HG03378 (cell line): ENCODE measurements at regions not wholly inside any gene's neighbourhood (a gene's known extent, or its start where the extent isn't known, plus 50 kb on each side); places are given as distances from the start of the nearest gene placed in this dataset.
A peak's percentile ranks its signal among the peaks of the same experiment; 100 is the strongest.
"Not testable (repeated sequence)": the region's sequence is repeated elsewhere in the genome, so short reads cannot be mapped to it uniquely, and the experiment has no call there.

Source experiments
- ATAC-seq: cut with Tn5 transposase; IDR thresholded peaks from one replicate; pipeline ENCODE4 v1.9.1; 2021; ENCODE audit warnings: mild to moderate bottlenecking, moderate library complexity; ENCODE audit not compliant: unreplicated experiment

DNA sequence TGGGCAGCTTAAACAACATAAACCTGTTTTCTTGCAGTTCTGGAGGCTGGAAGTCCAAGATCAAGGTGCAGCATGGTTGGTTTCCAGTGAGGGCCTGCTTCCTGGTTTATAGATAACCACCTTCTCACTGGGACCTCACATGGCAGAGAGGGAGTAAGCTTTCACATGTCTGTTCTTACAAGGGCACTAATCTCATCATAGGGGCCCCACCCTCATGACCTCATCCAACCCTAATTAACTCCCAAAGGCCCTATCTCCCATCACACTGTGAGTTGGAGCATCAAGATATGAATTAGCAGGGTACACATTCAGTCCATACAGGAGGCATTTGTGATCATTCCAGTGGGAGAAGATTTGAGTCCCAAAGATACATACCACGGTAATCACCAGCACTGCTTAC lies 50.5 kb upstream of the GRIN2A start:
- no peak for ATAC-seq

DNA sequence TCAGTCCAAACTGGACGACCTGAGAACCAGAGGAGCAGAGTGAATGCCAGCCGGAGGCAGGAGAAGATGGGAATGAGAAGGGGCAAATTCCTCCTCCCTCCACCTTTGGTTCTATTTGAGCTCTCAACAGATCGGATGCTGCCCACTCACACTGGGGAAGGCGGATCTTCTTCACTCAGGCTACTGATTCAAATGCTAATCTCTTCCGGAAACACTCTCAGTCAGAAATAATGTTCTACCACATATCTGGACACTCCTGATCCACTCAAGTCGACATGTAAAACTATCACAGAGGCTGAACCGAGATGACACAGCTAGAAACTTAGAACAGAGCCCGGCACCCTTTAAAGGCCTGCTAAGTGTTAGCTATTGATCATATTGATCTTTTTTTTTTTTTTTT lies 57.4 kb upstream of the GRIN2A start:
- ATAC-seq = no peak

DNA sequence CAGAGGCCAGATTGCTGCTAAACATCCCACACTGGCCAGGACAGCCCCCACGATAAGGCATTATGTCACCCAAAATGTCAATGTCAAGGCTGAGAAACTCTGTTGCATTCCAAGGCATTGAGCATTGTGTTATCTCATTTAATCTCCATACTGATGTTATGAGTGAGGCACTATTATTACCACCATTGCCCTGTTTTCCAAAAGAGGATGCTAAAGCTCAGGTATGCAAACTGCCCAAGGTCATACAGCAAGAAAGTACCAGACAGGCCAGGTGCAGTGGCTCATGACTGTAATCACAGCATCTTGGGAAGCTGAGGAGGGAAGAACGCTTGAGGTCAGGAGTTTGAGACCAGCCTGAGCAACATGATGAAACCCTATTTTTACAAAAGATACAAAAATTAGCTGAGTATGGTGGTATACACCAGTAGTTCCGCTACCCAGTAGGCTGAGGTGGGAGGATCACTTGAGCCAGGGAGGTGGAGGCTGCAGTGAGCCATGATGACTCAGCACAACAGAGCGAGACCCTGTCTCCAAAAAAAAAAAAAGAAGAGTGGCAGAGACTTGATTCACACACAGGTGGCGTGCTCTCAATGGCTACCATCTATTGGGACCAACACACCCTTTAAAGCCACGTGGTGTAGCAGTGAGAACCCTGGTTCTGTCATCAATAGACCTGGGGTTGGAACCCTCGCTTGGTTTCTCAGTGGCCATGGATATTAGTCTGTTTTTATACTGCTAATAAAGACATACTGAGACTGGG lies 58.8 kb upstream of the GRIN2A start:
- ATAC-seq = no peak

GRCh38 chr16:10242097-10242496 lies 59.9 kb upstream of the GRIN2A start:
- ATAC-seq = no peak

DNA sequence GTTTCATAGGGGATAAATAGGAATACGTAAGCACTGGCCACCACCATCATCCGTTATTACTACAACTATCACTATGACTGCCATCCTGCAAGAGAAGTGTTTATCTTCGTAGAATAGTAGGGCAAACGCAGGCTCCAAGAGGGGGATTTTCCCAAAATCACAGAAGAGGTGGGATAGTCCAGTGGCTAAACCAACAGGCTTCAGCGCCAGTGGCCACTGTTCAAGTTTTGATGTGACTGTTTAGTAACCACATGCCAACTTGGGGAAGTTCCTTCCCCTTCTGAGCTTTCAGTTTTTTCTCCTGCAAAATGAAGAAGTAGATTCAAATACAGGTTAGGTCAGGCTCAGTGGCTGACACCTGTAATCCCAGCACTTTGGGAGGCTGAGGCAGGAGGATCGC lies 60.7 kb upstream of the GRIN2A start:
- no peak for ATAC-seq

DNA sequence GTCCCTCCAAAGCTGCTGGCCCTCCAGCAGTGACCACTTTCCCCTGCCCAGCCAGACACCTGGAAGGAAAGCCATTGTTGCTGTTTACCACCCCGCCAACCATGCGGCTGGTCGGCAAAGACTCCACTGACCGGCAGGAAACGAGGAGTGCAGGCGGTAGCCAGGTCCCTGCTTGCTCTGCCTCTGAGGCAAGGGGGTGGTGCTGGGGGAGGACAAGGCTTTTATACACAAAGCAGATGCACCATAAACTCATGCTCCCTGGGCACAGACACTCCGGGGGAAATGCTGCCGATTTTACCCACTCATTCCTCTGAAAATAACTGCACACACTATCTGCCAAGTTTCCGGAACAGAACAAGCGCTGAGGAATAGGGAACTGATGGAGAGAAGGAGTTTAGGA lies 62.8 kb upstream of the GRIN2A start:
- ATAC-seq = no peak

- no peak for ATAC-seq
These were observed 68.1 kb upstream of the GRIN2A start for GRCh38 chr16:10250137-10250828.

GRCh38 chr16:10252155-10252554 lies 69.9 kb upstream of the GRIN2A start:
- no peak for ATAC-seq

DNA sequence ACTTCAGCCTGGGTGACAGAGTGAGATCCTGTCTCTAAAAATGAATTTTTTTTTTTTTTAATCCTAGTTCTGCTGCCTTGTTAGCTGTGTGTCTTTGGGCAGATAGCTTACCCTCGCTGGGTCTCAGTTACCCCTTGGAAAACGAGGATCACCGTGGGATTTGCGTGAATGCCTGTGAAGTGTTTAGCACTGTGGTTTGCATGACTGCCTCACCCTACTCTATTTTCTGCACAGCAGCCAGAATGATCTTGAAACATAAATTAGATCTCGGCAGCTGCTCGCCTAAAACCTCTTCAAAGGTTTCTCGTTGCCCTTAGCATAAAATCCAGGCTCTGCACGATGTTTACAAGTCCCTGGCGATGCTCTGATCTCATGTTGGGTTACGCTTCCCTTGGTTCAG lies 71.2 kb upstream of the GRIN2A start:
- no peak for ATAC-seq

GRCh38 chr16:10255728-10256127 lies 73.5 kb upstream of the GRIN2A start:
- no peak for ATAC-seq

GRCh38 chr16:10256784-10257641 lies 74.8 kb upstream of the GRIN2A start:
- ATAC-seq = no peak

- ATAC-seq = not testable (repeated sequence)
These were observed 75.5 kb upstream of the GRIN2A start for GRCh38 chr16:10257642-10258251.

GRCh38 chr16:10258930-10259603 lies 76.8 kb upstream of the GRIN2A start:
- ATAC-seq = not testable (repeated sequence)

GRCh38 chr16:10261077-10261476 lies 78.8 kb upstream of the GRIN2A start:
- ATAC-seq = no peak

GRCh38 chr16:10261526-10261925 lies 79.3 kb upstream of the GRIN2A start:
- not testable (repeated sequence) for ATAC-seq

DNA sequence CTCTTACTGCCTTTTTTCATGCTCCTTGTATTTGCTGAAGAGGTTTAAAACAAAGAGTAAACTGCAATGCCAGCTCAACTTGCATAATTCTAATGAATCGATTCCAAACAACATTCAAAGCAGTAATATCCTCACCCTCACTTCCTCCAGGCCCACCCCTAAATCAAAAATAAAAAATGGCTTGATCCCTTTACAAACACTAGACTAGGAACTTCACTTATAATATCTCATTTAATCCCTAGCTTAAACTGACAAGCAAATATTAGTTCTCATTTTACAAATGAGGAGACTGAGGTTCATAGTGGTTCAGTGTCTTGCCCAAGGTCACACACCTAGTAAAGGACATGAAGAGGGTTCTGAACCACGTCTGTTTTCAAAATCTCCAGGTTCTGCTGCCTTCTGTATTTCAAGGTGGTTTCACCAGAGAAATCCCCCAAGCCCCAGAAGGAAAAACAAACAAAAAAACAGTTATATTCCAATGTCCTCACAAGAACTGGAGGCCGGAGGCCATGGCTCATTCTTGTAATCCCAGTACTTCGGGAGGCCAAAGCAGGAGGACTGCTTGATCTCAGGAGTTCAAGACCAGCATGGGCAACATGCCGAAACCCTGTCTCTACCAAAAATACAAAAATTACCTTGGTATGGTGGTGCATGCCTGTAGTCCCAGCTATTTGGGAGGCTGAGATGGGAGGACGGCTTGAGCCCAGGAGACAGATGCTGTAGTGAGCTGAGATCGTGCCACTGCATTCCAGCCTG lies 80.3 kb upstream of the GRIN2A start:
- no peak for ATAC-seq

DNA sequence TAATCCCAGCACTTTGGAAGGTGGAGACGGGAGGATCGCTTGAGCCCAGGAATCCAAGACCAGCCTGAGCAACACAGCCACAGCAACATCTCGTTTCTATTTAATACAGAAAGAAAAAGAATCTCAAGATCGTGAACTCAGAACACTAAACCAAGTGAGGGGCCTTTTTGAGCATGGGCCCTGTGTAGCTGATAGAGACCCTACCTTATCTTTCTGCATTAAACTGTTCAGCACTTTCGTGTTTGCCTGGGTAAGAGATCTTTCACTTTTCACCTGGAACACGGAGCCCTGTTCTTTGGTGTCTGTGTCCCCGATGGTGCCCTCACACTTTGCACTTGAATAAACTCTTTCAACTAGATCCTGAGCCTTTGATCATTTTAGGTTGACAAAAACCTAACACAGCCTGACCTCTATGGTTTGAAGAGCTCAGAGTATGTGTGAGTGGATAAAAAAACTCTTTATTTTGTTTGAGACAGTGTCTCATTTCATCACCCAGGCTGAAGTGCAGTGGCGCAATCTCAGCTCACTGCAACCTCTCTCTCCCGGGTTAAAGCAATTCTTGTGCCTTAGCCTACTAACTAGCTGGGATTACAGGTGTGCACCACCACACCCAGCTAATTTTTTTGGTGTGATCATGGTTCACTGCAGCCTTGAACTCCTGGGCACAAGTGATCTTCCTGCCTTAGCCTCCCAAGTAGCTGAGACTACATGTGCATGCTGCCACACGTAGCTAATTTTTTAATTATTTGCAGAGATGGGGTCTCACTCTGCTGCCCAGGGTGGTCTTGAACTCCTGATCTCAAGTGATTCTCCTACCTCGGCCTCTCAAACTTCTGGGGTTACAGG lies 83.8 kb upstream of the GRIN2A start:
- no peak for ATAC-seq

GRCh38 chr16:10266809-10267208 lies 84.6 kb upstream of the GRIN2A start:
- peak; percentile 86 for ATAC-seq

DNA sequence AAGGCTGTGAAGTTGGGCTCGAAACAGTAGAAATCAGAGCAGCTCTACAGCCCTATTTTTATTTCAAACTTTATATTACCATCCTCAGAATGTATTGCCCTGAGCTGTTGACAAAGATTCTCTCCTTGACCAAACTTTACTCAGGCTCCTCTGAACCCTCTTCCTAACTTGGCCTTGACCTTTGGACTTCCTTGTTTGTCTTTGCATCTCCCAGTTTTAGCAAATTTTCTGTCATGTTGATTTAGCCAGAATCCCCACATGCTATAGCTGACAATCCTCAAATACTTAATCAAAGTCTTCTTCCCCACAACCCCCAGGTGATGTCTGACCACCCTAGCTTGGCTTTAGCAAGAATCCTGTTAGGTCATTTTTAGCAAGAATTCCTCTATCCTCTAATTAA lies 87.4 kb upstream of the GRIN2A start:
- ATAC-seq = no peak
